ENCODE measurements at regions not wholly inside any gene's neighbourhood (a gene's known extent, or its start where the extent isn't known, plus 50 kb on each side); places are given as distances from the start of the nearest gene placed in this dataset.

- TF ChIP-seq CTCF (IDR thresholded peaks at IDR 0.05; ENCODE audit: insufficient read depth, low read depth, low read length) (no peak), EZH2 (IDR thresholded peaks at IDR 0.05; ENCODE audit: insufficient read depth, low read length) (no peak)
Measured at GRCh38 chr7:10472115-10472514, 501.6 kb upstream of the PHF14 start.

All from astrocyte (in vitro differentiated cells and primary cell).